GM23338 (cell line): ENCODE measurements at regions not wholly inside any gene's neighbourhood (a gene's known extent, or its start where the extent isn't known, plus 50 kb on each side); places are given as distances from the start of the nearest gene placed in this dataset.

ENCODE experiments used
- ATAC-seq: fragments of 200-7000 bp; cut with Tn5 transposase; 3 replicates; pipeline ENCODE4 v1.9.1; 2020
- DNase-seq: peaks from one replicate; pipeline ENCODE4 v3.0.0-alpha.2; 2015; ENCODE audit warnings: low spot score
- H2AFZ ChIP-seq: fragments of 200-600 bp; sonication (generic); 2 replicates; pipeline ENCODE4 v1.8.0; 2016; ENCODE audit warnings: antibody characterized with exemption, mild to moderate bottlenecking, moderate library complexity
- H3F3A ChIP-seq: fragments of 200-600 bp; sonication (generic); replicated peaks from 2 replicates; pipeline ENCODE4 v1.8.0; 2017; ENCODE audit warnings: antibody characterized with exemption, mixed run types, low read depth
- H3K27ac ChIP-seq: fragments of 200-600 bp; sonication (generic); 2 replicates; pipeline ENCODE4 v1.6.1; 2016; ENCODE audit warnings: low read depth
- H3K27me3 ChIP-seq: fragments of 200-600 bp; sonication (generic); 2 replicates; pipeline ENCODE4 v1.8.0; 2016; ENCODE audit warnings: mild to moderate bottlenecking, mixed run types, moderate library complexity; ENCODE audit not compliant: insufficient read depth
- H3K36me3 ChIP-seq: fragments of 200-600 bp; sonication (generic); 2 replicates; pipeline ENCODE4 v1.8.0; 2016; ENCODE audit warnings: mild to moderate bottlenecking; ENCODE audit not compliant: insufficient read depth
- H3K4me1 ChIP-seq: fragments of 200-600 bp; sonication (generic); 2 replicates; pipeline ENCODE4 v1.8.0; 2016; ENCODE audit warnings: mild to moderate bottlenecking, moderate library complexity; ENCODE audit not compliant: insufficient read depth
- H3K4me2 ChIP-seq: fragments of 200-600 bp; sonication (generic); 2 replicates; pipeline ENCODE4 v1.7.1; 2017; ENCODE audit warnings: mixed run types
- H3K4me3 ChIP-seq: fragments of 200-600 bp; sonication (generic); 2 replicates; pipeline ENCODE4 v1.6.1; 2016; ENCODE audit warnings: mixed run types
- H3K79me2 ChIP-seq: fragments of 200-600 bp; sonication (generic); replicated peaks from 2 replicates; pipeline ENCODE4 v1.8.0; 2017; ENCODE audit warnings: mild to moderate bottlenecking; ENCODE audit not compliant: insufficient read depth
- H3K9me2 ChIP-seq: fragments of 200-600 bp; sonication (generic); 2 replicates; pipeline ENCODE4 v1.8.0; 2017; ENCODE audit not compliant: insufficient read depth
- H4K20me1 ChIP-seq: fragments of 200-600 bp; sonication (generic); replicated peaks from 2 replicates; pipeline ENCODE4 v1.8.0; 2017; ENCODE audit warnings: mild to moderate bottlenecking; ENCODE audit not compliant: insufficient read depth
- H3K27ac Mint-ChIP-seq: 2 replicates; pipeline ENCODE4 v1.8.0; 2020; ENCODE audit warnings: inconsistent platforms, mild to moderate bottlenecking, moderate library complexity, mixed read lengths
- H3K27me3 Mint-ChIP-seq: 3 replicates; pipeline ENCODE4 v1.8.0; 2022; ENCODE audit warnings: low read depth, mild to moderate bottlenecking, moderate library complexity, mixed read lengths, inconsistent platforms; ENCODE audit not compliant: insufficient read depth, poor library complexity
- H3K36me3 Mint-ChIP-seq: 3 replicates; pipeline ENCODE4 v1.8.0; 2021; ENCODE audit warnings: low read depth, mild to moderate bottlenecking, inconsistent platforms, moderate library complexity, mixed read lengths
- H3K4me1 Mint-ChIP-seq: 3 replicates; pipeline ENCODE4 v1.8.0; 2020; ENCODE audit warnings: mild to moderate bottlenecking, inconsistent platforms, mixed read lengths
- H3K4me3 Mint-ChIP-seq: 3 replicates; pipeline ENCODE4 v1.8.0; 2021; ENCODE audit warnings: moderate library complexity, mild to moderate bottlenecking, inconsistent platforms, mixed read lengths
- H3K9me3 Mint-ChIP-seq: 3 replicates; pipeline ENCODE4 v1.8.0; 2020; ENCODE audit warnings: moderate library complexity, mild to moderate bottlenecking, inconsistent platforms, mixed read lengths
- EZH2 ChIP-seq: fragments of 200-600 bp; sonication (generic); IDR thresholded peaks from one replicate; pipeline ENCODE4 v1.8.0; 2017; ENCODE audit warnings: antibody characterized with exemption, mild to moderate bottlenecking, low read depth; ENCODE audit not compliant: unreplicated experiment
- JUNB ChIP-seq: IDR thresholded peaks from one replicate; pipeline ENCODE4 v1.6.1; 2016; ENCODE audit warnings: antibody characterized with exemption; ENCODE audit not compliant: unreplicated experiment
- NANOG ChIP-seq: IDR thresholded peaks from 2 replicates; pipeline ENCODE4 v1.6.1; 2016; ENCODE audit warnings: antibody characterized with exemption, borderline replicate concordance
- ZNF114 ChIP-seq: fragments of 250-450 bp; sonication (Bioruptor Pico); IDR thresholded peaks from 2 replicates; pipeline ENCODE4 v1.5.0; 2020; ENCODE audit warnings: mild to moderate bottlenecking, moderate library complexity
- ZNF331 ChIP-seq: fragments of 250-450 bp; sonication (Bioruptor Pico); IDR thresholded peaks from 2 replicates; pipeline ENCODE4 v1.5.0; 2020; ENCODE audit warnings: low read depth, mild to moderate bottlenecking, moderate library complexity
- TF ChIP-seq, protein P1 (sequence below), 2 experiments: fragments of 200-600 bp in 1 of 2; sonication (generic) in 1 of 2; conservative IDR thresholded peaks; 2 replicates each; pipeline versions ENCODE4 v1.5.1 to v1.6.1; 2016 to 2017; ENCODE audit warnings: antibody characterized with exemption in 2 of 2, low read depth in 2 of 2, mild to moderate bottlenecking in 2 of 2, moderate library complexity in 1 of 2
- TF ChIP-seq, protein P2 (sequence below): fragments of 250-450 bp; sonication (Bioruptor Pico); IDR thresholded peaks from 2 replicates; pipeline ENCODE4 v1.5.0; 2020; ENCODE audit warnings: mild to moderate bottlenecking, moderate library complexity

DNA sequence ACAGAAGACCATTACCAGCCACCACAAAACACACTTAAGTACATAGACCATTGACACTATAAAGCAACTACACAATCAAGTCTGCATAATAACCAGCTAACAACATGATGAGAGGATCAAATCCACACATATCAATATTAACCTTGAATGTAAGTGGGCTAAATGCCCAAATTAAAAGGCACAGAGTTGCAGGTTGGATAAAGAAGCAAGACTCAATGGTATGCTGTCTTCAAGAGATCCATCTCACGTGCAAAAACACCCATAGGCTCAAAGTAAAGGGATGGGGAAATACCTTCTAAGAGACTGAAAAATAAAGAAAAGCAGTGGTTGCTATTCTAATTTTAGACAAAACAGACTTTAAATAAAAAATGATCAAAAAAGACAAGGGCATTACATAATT lies 113.6 kb upstream of the CD180 start:
- Histone ChIP-seq H3K79me2 (no peaks in the 10 kb centered on the region), H3K27ac (no peak overlapping the region), H4K20me1 (no peaks in the 10 kb centered on the region), H3K36me3 (no peaks in the 10 kb centered on the region), H2AFZ (no peak overlapping the region), H3K4me2 (no peak overlapping the region), H3K9me2 (peaks cover 9% of the 10 kb centered on the region; the same call in 1 of the 2 replicates), H3K4me1 (no peaks in the 10 kb centered on the region), H3K27me3 (no peaks in the 10 kb centered on the region), H3F3A (no peaks in the 10 kb centered on the region), H3K4me3 (no peak overlapping the region)
- Mint-ChIP-seq H3K4me1 (no peaks in the 10 kb centered on the region), H3K27me3 (no peaks in the 10 kb centered on the region), H3K36me3 (no peaks in the 10 kb centered on the region; the same call in 2 of the 3 replicates), H3K9me3 (no peaks in the 10 kb centered on the region), H3K4me3 (no peak overlapping the region), H3K27ac (no peak overlapping the region)
- TF ChIP-seq EZH2 (no peak), JUNB (no peak), ZNF114 (no peak)
- TF ChIP-seq, protein P1, sequence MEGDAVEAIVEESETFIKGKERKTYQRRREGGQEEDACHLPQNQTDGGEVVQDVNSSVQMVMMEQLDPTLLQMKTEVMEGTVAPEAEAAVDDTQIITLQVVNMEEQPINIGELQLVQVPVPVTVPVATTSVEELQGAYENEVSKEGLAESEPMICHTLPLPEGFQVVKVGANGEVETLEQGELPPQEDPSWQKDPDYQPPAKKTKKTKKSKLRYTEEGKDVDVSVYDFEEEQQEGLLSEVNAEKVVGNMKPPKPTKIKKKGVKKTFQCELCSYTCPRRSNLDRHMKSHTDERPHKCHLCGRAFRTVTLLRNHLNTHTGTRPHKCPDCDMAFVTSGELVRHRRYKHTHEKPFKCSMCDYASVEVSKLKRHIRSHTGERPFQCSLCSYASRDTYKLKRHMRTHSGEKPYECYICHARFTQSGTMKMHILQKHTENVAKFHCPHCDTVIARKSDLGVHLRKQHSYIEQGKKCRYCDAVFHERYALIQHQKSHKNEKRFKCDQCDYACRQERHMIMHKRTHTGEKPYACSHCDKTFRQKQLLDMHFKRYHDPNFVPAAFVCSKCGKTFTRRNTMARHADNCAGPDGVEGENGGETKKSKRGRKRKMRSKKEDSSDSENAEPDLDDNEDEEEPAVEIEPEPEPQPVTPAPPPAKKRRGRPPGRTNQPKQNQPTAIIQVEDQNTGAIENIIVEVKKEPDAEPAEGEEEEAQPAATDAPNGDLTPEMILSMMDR (conservative IDR thresholded peaks at IDR 0.05; ENCODE audit: low read depth in 2 of 2), result no peak
- ATAC-seq (no peak), DNase-seq (no peak)

DNA sequence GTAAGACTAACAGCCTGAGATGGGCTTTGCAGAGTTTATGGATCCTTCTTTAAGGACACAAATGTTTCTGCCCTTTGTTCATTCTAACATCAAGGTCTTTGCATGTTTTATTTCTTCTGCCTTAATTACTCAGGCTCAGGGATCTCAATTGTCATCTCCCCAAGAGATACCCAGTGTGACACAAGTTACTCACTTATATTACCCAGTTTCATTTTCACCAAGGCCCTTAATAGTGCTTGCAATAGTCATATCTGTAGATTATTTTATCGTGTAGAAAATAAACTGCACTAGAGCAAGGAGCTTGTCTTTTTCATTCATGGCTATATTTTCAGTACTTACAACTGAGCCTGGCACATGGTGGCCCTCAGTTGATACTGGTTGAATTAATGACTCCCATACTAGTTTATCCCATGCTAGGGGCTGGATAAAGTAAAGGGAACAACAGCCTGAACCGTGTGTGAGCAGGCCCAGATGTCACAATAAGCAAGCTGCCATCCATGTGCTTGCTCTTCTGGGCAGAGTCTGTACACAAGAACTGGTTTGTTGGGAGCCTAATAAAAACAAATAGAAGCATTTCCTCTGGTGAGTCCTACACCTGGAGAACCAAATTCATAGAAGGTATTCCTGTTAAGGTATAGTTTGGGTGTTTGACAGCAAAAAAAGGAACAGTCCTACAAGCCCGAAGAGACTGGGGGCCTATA lies 112.5 kb upstream of the CD180 start:
- H2AFZ ChIP-seq, result no peak overlapping the region
- no peaks in the 10 kb centered on the region for H3K36me3 ChIP-seq
- H3K27me3 ChIP-seq, result no peaks in the 10 kb centered on the region
- Mint-ChIP-seq H3K27ac (no peak overlapping the region), H3K4me3 (no peak overlapping the region), H3K9me3 (no peaks in the 10 kb centered on the region), H3K27me3 (no peaks in the 10 kb centered on the region), H3K36me3 (no peaks in the 10 kb centered on the region; the same call in 2 of the 3 replicates), H3K4me1 (no peaks in the 10 kb centered on the region)
- no peak overlapping the region for H3K27ac ChIP-seq
- no peak overlapping the region for H3K4me2 ChIP-seq
- no peaks in the 10 kb centered on the region for H4K20me1 ChIP-seq
- no peak for TF ChIP-seq EZH2
- TF ChIP-seq, protein P1 (conservative IDR thresholded peaks at IDR 0.05; ENCODE audit: low read depth in 2 of 2), result no peak
- TF ChIP-seq, protein P2, sequence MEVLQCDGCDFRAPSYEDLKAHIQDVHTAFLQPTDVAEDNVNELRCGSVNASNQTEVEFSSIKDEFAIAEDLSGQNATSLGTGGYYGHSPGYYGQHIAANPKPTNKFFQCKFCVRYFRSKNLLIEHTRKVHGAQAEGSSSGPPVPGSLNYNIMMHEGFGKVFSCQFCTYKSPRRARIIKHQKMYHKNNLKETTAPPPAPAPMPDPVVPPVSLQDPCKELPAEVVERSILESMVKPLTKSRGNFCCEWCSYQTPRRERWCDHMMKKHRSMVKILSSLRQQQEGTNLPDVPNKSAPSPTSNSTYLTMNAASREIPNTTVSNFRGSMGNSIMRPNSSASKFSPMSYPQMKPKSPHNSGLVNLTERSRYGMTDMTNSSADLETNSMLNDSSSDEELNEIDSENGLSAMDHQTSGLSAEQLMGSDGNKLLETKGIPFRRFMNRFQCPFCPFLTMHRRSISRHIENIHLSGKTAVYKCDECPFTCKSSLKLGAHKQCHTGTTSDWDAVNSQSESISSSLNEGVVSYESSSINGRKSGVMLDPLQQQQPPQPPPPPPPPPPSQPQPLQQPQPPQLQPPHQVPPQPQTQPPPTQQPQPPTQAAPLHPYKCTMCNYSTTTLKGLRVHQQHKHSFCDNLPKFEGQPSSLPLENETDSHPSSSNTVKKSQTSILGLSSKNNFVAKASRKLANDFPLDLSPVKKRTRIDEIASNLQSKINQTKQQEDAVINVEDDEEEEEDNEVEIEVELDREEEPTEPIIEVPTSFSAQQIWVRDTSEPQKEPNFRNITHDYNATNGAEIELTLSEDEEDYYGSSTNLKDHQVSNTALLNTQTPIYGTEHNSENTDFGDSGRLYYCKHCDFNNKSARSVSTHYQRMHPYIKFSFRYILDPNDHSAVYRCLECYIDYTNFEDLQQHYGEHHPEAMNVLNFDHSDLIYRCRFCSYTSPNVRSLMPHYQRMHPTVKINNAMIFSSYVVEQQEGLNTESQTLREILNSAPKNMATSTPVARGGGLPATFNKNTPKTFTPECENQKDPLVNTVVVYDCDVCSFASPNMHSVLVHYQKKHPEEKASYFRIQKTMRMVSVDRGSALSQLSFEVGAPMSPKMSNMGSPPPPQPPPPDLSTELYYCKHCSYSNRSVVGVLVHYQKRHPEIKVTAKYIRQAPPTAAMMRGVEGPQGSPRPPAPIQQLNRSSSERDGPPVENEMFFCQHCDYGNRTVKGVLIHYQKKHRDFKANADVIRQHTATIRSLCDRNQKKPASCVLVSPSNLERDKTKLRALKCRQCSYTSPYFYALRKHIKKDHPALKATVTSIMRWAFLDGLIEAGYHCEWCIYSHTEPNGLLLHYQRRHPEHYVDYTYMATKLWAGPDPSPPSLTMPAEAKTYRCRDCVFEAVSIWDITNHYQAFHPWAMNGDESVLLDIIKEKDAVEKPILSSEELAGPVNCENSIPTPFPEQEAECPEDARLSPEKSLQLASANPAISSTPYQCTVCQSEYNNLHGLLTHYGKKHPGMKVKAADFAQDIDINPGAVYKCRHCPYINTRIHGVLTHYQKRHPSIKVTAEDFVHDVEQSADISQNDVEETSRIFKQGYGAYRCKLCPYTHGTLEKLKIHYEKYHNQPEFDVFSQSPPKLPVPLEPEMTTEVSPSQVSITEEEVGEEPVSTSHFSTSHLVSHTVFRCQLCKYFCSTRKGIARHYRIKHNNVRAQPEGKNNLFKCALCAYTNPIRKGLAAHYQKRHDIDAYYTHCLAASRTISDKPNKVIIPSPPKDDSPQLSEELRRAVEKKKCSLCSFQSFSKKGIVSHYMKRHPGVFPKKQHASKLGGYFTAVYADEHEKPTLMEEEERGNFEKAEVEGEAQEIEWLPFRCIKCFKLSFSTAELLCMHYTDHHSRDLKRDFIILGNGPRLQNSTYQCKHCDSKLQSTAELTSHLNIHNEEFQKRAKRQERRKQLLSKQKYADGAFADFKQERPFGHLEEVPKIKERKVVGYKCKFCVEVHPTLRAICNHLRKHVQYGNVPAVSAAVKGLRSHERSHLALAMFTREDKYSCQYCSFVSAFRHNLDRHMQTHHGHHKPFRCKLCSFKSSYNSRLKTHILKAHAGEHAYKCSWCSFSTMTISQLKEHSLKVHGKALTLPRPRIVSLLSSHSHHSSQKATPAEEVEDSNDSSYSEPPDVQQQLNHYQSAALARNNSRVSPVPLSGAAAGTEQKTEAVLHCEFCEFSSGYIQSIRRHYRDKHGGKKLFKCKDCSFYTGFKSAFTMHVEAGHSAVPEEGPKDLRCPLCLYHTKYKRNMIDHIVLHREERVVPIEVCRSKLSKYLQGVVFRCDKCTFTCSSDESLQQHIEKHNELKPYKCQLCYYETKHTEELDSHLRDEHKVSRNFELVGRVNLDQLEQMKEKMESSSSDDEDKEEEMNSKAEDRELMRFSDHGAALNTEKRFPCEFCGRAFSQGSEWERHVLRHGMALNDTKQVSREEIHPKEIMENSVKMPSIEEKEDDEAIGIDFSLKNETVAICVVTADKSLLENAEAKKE (CRISPR knock-in tag), result no peak
- no peak for TF ChIP-seq ZNF331 (CRISPR knock-in tag)
- no peak for TF ChIP-seq JUNB
- TF ChIP-seq NANOG, result no peak
- H3K4me3 ChIP-seq, result no peak overlapping the region
- no peak for DNase-seq
- H3K9me2 ChIP-seq, result peaks cover 9% of the 10 kb centered on the region; the same call in 1 of the 2 replicates
- no peak for ATAC-seq
- no peaks in the 10 kb centered on the region for H3F3A ChIP-seq
- H3K79me2 ChIP-seq, result no peaks in the 10 kb centered on the region
- H3K4me1 ChIP-seq, result no peaks in the 10 kb centered on the region
